Left ventricle myocardium superior (tissue), 1 donor: ENCODE measurements at regions not wholly inside any gene's neighbourhood (a gene's known extent, or its start where the extent isn't known, plus 50 kb on each side); places are given as distances from the start of the nearest gene placed in this dataset.
"Not testable (repeated sequence)": the region's sequence is repeated elsewhere in the genome, so short reads cannot be mapped to it uniquely, and the experiment has no call there.

Experiments
- ATAC-seq: fragments of 200-7000 bp; cut with Tn5 transposase; one replicate; pipeline ENCODE4 v1.9.1; 2020; ENCODE audit warnings: mild to moderate bottlenecking, moderate library complexity
- DNase-seq: peaks from one replicate; pipeline ENCODE4 v3.0.0-alpha.2; 2020
- intact Hi-C: fragments of 100-400 bp; cut with micrococcal nuclease; formaldehyde crosslinking; loops from one replicate; pipeline ENCODE4 v1.11.0; 2022
- donor health status: DM: no; HTN: yes; CAD: no; lungs with severe emphysema.

- ATAC-seq (no peak), DNase-seq (no peak)
- intact Hi-C loops, result no loop called here
Measured at GRCh38 chr12:18794000-18794399, 56.1 kb downstream of the CAPZA3 start.

GRCh38 chr12:18797604-18798003, 59.7 kb downstream of the CAPZA3 start:
- DNase-seq, result no peak
- ATAC-seq, result no peak
- intact Hi-C loops, result no loop called here

GRCh38 chr12:18798535-18799361, 60.8 kb downstream of the CAPZA3 start:
- ATAC-seq (peak; percentile 84), DNase-seq (no peak)
- intact Hi-C loops, result no loop called here

DNA sequence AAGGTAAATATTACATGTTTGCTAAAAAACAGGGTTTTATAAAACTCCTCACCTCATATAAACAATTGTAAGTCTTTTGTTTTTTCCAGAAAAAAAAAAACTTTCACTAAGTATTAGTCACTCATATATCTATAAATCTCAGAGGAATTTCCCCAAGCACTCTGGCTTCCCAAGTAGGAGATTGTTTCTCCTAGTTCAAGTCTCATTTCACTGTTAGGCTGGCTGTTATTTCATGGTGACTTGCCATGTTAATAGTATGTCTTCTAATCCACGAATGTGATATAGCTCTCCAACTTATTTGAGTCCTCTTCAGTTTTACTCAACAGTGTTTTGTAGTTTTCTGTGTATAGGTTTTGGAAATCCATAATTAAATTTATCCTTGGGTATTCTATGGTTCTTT, 61.6 kb downstream of the CAPZA3 start:
- DNase-seq (no peak), ATAC-seq (peak; percentile 31)
- intact Hi-C loops, result no loop called here

DNA sequence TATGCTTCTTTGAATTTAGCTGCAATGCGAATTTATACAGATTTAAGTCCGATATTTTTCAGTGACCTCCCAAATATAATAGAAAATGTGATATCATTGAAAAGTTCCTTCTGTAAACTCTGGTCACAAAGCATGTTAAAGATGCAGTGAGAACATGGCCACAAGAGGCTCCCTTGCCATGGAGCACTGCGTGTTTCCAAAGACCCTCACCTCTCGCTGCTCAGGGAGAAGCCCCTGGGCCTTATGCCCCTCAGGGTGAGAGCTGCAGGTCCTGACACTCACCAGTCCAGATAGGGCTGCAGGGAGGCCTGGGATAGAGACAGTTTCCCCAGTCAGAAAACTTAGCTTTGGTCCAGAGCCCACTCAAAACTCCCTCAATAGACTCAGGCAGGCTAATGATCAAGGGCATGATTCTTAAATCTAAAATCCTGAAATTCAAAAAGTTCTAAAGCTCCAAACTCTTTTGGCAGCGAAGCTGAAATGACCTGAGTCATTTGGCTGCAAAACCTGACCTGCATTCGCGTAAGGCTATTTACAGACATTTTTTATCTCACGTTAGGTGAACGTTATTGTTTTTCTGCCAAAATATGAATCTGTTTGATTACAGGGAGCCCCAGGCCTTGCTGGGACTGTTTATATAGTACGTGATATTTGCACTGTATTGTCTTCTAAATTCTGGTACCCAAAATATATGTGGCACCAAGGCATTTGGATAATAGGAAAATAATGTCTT, 67.8 kb downstream of the CAPZA3 start:
- ATAC-seq (peak; percentile 48), DNase-seq (no peak)
- intact Hi-C loops, result no loop called here

- intact Hi-C loops, result no loop called here
- no peak for DNase-seq
- no peak for ATAC-seq
Measured at GRCh38 chr12:18807714-18808113, 69.8 kb downstream of the CAPZA3 start.

DNA sequence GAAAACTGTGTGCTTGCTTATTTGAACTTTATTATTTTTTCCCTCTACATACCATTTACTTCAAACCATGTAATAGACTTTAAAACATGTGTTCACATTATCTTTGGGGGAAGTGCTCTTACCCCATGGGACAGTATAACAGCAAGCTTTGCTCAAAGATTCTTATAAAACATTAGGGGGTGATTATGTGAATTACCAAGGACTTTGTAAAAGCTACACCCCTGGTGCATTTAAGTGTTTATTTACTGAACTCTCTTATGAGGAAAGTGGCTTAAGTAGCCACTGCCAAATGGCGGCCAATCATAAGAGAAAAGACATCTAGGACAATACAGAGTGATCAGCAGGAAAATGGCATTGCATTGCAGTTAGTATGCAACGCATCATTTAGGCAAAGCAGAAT, 70.3 kb downstream of the CAPZA3 start:
- ATAC-seq (no peak), DNase-seq (no peak)
- intact Hi-C loops, result no loop called here

DNA sequence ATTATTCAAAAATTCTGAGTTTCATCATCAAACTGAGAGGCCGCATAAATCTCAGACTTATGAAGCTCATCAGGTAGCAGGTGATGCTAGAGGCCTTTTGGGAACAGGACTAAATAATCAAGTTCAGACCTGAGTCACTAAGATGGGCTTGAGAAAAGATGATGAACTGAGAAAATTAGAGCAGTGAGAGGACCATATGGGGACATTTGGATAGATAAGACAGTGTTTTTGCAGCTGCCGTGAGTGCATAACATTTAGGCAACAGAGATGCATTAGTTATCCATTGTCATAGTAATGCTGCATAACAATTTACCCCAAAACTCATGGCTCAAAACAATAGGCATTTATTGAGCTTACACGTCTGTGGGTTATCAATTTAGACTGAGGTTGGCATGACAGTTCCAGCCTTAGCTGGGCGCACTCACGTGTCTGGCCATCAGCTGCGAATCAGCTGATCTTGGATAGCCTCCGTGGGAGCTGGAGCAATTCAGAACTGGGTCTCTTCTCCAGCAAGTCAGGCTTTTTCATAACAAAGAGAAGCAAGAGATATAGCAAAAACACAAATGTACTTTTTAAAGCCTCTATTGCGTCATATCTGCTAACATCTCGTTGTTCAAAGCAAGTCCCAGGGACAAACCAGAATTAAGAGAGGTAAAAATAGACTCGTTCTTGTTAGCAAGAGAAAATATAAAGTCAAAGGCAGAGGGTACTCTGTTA, 72.8 kb downstream of the CAPZA3 start:
- intact Hi-C loops, result no loop called here
- ATAC-seq (peak; percentile 65), DNase-seq (peak; percentile 29)

DNA sequence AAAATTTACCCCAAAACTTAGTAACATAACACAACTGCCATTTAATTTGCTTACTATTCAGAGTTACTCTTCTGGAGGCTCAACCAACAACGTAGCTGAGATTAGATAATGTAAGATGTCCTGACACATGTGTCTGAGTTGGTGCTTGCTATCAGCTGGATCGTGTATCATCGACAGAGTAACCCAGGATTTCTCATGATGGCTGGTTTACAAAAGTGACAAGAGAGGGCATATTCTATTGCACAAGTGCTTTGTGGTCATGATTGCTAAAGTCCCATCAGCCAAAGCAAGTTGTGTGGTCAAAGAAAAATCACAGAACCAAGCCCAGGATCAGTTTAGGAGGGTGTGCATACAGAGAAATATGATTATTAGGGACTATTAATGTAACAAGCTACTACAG, 73.4 kb downstream of the CAPZA3 start:
- ATAC-seq (peak; percentile 18), DNase-seq (no peak)
- intact Hi-C loops, result no loop called here

DNA sequence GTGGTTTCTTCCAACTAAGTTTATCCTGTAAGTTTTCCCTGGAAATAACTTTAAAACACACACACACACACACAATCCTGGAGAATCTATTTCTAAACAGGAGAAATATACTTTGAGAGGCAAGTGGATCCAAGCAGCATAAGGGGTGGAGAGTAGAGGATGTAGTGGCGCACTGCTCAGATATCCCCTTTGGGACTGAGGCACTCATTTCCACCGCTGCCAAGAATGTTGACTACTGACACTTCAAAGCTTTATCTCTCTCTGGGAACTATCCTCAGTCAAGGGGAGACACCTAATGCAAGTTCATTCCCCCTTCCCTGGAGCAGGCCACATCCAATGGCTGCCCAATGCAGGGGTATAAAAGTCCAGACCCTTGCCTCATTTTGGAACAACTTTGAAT, 75.8 kb downstream of the CAPZA3 start:
- no peak for DNase-seq
- intact Hi-C loops, result no loop called here
- no peak for ATAC-seq

DNA sequence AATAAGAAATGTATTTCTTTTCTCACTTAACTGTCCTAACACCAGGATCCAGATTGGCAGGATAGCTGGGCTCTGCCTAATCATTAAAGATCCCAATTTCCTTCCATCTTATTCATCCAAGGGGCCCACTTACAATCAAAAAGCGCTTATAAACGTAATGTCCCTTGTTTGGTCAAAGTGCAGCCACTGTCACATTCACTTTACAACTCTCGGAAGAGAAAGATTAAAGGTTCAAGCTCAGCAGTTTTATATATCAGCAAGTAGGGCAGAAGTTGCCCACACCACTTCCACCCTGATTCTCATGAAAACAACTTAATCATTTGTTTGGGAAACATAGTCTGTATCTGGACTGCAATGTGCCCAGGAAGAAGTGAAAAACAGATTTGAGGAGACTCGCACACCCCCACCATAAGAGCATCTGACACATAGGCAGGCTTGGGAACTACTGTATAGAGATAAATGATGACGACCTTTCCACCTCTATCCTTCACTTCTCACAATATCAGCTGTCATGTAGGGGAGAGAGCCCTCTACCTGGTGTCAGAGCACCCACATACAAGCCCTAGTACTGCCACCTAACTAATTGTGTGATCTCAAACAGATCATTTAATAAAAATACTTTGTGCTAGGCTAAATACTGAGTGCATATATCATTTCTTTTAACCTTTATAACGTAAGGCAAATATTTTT, 80.8 kb downstream of the CAPZA3 start:
- intact Hi-C loops, result no loop called here
- no peak for DNase-seq
- ATAC-seq, result no peak

GRCh38 chr12:18819484-18819883, 81.6 kb downstream of the CAPZA3 start:
- intact Hi-C loops, result no loop called here
- DNase-seq (no peak), ATAC-seq (no peak)

- intact Hi-C loops, result no loop called here
- DNase-seq (no peak), ATAC-seq (no peak)
Measured at GRCh38 chr12:18823461-18823860, 85.5 kb downstream of the CAPZA3 start.

DNA sequence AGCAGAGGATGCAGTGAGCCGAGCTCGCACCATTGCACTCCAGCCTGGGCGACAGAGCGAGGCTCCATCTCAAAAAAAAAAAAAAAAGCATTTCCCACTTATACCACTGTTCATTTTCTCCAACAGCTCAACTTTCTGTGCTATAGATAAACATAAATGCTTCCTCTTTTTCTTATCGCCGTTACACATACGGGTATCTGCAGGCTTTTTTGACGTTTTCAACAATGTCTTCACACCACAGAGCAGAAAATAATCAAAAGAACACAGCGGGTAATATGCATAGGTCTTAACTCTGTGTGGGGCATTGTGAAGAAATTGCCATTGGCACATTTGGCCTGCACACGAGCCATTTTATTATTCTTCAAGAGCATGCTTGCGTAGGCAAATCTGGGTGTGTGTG, 86.4 kb downstream of the CAPZA3 start:
- intact Hi-C loops, result no loop called here
- DNase-seq, result no peak
- no peak for ATAC-seq

- intact Hi-C loops, result no loop called here
- no peak for DNase-seq
- ATAC-seq, result no peak
Measured at GRCh38 chr12:18825138-18825537, 87.2 kb downstream of the CAPZA3 start.

DNA sequence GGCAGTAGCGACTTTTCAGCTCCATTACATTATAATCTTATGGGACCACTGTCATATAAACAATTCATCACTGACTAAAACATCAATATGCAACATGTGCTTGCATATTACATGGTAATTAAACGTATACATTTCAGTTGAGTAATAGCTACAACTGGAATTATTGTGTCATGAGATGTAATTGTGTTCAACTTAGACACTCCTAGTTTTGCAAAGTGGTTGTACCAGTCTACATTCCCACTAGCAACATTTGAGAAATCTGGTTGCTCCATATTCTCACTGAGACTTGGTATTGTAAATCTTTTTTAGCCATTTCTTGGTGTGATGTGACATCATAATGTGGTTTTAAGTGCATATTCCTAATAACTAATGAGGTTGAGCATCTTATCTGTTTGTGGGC, 90.0 kb downstream of the CAPZA3 start:
- intact Hi-C loops, result no loop called here
- no peak for DNase-seq

DNA sequence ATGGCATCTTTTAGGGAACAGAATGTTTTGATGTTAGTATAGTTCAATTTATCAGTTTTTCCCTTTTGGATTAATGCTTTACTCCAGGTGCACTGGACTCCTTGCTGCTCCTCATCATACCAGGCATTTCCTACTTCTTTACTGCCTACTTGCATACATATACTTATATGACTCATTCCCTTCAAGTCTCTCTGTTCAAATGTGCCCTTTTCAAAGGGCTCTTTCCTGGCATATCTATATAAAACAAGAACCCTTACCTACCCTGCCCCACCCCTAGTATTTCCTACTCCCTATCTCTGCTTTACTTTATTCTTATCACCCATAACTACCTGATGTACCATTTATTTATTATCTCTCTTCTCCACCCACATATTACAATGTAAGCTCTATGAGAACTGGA, 90.6 kb downstream of the CAPZA3 start:
- DNase-seq (no peak), ATAC-seq (no peak)
- intact Hi-C loops, result no loop called here

More for the DNA sequence above, 90.0 kb downstream of the CAPZA3 start:
- ATAC-seq, result no peak

DNA sequence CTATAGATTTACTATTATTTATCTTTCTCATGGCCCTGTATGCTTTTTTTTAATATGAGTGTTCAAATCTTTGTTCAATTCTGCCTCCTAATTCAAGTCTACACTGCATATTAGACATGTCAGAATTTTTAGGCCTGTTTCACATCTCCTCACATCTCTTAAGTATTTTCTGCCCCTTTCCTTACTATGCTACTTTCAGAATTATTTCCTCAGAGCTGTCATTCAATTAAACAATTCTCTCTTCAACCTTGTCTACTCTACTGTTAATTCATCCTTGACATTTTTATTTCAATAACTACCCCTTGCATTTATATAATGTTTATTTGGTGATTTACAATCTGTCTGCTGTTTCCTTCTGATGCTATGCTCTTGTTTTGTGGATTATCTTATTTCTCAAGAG, 91.1 kb downstream of the CAPZA3 start:
- no peak for DNase-seq
- intact Hi-C loops, result no loop called here
- ATAC-seq, result no peak

- DNase-seq, intact Hi-C loops, ATAC-seq: not testable (repeated sequence)
Measured at GRCh38 chr12:18832932-18833331, 95.0 kb downstream of the CAPZA3 start.

DNA sequence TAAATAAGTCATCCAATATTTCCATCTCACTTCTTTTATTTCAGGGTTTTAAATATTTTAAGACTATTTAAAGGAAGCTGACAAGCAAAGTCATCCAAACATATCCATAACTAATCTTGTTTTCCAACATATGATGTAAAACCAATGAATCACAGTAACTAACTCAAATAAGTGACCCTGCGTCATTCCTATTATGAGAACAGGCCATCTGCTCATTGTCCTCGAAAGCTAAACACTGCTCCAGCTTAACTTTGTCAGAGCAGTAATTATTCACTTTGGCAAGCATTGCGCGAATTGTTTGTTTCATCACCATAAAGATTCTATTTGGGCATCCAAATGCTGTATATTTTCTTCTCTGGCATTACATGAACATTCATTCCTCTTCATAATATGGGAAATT, 99.1 kb downstream of the CAPZA3 start:
- intact Hi-C loops, result no loop called here
- no peak for ATAC-seq
- no peak for DNase-seq
